Frontal cortex (tissue), 3 donors: ENCODE measurements at regions not wholly inside any gene's neighbourhood (a gene's known extent, or its start where the extent isn't known, plus 50 kb on each side); places are given as distances from the start of the nearest gene placed in this dataset.
"Not testable (repeated sequence)": the region's sequence is repeated elsewhere in the genome, so short reads cannot be mapped to it uniquely, and the experiment has no call there.

Experiments
- DNase-seq, 2 donors: peaks; one replicate each; pipeline ENCODE4 v3.0.0; 2012; ENCODE audit warnings: low spot score in 2 of 2
- FAIRE-seq: peaks from 2 replicates; lab custom pipeline; 2012; peaks lifted over from hg19 to GRCh38; lab: Jason Lieb, UNC
- donor health status: control.
- donor health status: control.
- donor health status: control.

- no peak for FAIRE-seq
- no peak for DNase-seq
These were observed 196.0 kb downstream of the KCNS3 start for GRCh38 chr2:18074476-18074875.

DNA sequence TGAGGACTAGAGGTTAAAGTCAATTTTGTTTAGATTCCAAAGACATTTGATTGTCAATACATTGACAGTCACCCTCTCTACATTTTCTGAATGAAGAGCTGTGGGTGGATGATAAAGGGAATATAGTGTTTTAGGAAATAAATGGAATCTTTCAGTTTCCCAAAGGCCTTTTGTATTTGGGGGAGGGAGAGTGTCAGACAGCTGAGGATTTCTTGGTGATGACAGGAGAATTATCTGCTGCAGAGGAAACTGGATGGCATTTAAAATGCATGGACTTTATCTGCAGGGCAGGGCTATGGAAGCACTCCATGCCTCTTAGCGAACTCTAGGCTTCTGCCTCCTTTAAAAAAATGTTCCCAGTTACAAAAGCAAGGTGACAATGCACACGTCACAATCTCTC lies 195.1 kb downstream of the KCNS3 start:
- DNase-seq (no peak), FAIRE-seq (no peak)

DNA sequence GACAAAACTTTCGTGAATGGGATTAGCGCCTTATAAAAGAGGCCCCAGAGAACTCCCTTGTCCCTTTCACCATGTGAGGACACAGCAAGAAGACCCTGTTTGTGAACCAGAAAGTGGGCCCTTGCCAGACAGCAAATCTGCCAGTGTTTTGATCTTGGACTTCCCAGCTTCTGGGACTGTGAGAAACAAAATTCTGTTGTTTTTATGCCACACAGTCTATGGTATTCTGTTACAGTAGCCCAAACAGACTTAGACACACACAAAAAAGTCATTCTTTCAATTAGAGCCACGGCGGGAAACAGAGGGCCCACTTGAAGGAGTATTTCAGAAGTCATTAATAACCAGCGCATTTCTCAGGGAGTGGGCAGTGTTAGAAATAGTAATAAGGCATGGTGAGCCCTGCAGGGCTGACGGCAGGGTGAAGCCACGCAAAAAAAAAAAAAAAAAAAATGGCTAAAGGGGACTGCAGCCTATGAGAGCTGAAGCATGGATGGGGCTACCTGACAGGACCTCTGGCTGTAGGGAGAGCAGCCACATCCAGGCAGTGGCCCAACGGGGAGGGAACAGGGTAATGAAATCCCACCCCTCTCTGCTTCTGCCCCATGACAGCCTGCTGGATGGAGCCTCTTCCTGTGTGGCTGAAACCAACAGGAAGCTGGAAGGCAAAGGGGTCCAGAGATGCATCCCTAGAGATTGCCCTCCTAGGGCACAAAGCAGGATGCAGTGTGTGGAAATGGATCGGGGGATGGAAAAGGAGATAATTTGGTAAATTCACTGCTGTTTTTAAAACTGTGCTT lies 189.3 kb downstream of the KCNS3 start:
- no peak for DNase-seq
- no peak for FAIRE-seq

- FAIRE-seq, result no peak
- DNase-seq, result no peak
These were observed 188.4 kb downstream of the KCNS3 start for GRCh38 chr2:18066894-18067293.

- DNase-seq, result no peak
- FAIRE-seq, result no peak
These were observed 187.6 kb downstream of the KCNS3 start for GRCh38 chr2:18066066-18066465.

DNA sequence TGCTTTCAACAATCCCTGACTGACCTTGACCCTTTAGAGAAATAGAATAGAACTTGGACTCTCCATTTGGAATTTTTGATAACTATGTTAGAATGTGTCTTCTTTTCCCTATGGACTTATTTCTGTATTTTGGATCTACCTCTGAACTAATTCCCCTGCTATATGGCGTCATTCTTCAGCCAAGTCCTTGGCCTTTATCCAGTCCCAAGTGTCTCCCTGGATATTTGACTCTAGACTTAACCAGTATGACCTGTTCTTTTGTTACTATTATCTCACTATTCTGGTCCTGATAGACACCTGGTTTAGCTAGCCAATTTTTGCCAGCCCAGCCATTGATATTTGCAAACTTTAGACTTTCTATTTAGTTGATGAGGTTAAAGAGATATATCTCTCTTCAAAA lies 186.8 kb downstream of the KCNS3 start:
- DNase-seq (no peak), FAIRE-seq (no peak)

DNA sequence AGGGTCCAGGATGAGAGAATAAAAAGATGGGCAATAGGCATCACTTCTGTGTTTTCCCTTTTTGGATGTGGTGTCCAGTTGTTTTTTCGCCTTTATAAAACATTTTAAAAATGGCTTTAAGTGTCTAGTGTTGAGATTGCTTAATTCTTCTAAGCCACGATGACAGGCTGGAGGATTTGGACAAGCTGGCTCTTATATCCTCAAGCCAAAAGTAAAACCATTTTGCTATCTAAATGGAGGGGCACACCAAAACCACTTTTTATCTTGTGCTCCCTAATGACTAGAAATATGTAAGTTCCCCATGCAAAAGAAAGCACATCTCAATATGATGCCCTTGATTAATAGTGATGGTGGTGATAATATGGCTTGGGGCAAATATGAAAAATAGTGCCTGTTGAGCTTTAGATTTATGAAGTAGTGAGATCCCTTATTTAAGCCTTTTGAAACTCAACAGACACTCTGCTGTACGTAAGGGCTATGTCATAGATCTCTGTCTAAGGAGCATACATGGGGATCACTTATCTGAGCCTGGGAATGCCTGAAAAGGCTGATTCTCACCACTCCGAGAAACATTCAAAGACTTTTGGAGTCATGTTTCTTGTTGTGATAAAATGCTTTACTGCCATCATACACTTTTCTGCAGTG lies 185.5 kb downstream of the KCNS3 start:
- DNase-seq (no peak), FAIRE-seq (no peak)

- FAIRE-seq, result no peak
- no peak for DNase-seq
These were observed 184.4 kb downstream of the KCNS3 start for GRCh38 chr2:18062892-18063291.

DNA sequence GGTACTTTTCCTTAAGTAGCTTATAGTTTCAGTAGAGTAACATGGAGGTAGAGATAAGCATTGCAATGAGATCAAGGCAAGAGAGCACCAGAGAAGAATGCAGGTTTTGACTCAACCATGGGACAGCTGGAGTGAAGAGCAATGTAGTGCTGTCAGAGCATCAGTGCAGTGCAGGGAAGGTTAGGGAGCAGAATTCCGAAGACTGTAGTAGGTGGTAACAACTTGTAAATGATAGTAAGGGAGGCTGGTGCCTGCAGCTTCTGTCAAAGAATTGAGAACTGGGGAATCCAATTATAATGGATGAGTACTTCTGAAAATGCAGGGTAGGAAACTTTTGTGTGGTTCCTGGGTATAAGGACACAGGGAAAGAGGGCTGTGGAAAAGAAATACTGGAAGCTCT lies 183.2 kb downstream of the KCNS3 start:
- FAIRE-seq (no peak), DNase-seq (no peak)

DNA sequence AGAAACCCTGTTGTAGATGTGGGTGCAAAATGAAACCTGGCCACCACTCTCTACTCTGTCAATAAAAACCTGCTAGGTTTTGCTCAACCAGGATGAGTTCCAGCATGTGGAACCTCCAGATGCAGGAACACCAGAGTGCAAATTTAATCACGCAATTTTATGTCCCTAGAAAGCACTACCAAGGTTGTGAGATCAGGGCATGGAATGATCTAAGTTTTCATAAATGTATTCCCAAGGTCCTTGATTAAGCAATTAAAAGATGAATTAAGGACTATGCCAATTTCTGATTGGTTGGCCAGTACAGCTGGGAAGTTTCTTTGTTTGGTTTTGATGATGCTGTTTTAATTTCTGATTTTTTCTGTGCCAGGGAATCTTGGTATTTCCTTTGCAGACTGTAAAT lies 179.2 kb downstream of the KCNS3 start:
- no peak for FAIRE-seq

GRCh38 chr2:18055290-18055689 lies 176.8 kb downstream of the KCNS3 start:
- DNase-seq, result no peak
- FAIRE-seq, result no peak

More for the DNA sequence above, 179.2 kb downstream of the KCNS3 start:
- no peak for DNase-seq

- no peak for DNase-seq
- no peak for FAIRE-seq
These were observed 171.5 kb downstream of the KCNS3 start for GRCh38 chr2:18050001-18050400.

- DNase-seq (no peak), FAIRE-seq (no peak)
These were observed 170.9 kb downstream of the KCNS3 start for GRCh38 chr2:18049325-18049724.

DNA sequence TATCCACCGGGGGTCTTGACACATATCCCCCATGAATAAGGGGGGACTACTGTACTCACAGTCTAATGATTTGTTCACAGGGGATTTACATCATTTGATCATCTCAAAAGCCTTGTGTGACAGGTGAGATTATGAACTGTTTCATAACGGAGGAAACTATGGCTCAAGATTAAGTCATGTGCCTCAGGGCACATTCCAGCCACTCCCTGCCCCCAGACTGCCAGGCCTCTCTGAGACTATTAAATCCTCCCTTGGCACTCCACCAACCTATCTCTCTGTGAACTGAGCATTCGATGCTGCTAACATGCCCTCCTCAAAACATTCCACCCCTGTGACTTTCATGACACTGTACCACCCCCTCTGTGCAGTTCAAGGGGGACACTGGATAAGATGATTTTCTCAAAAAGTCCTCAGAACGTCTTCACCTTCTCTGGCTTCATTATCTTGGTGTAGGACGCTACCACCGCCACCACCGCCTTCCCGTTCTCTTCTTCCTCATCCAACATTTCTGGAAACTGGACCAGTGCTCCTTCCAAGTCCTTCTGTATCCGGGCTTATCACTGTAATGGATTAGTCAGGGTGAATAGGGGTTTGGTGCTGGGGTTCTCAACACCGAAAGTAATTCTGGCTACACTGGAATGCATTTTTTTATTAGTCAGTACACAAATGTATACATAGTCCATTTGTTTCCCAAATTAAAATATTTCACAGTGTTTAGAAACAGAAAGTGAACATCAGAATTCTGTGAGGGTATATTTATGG lies 169.6 kb downstream of the KCNS3 start:
- no peak for DNase-seq
- no peak for FAIRE-seq

GRCh38 chr2:18047213-18047611 lies 168.7 kb downstream of the KCNS3 start:
- FAIRE-seq (no peak), DNase-seq (no peak)

GRCh38 chr2:18046558-18047212 lies 168.2 kb downstream of the KCNS3 start:
- no peak for FAIRE-seq
- DNase-seq, result no peak

- FAIRE-seq (no peak), DNase-seq (no peak)
These were observed 167.6 kb downstream of the KCNS3 start for GRCh38 chr2:18046017-18046416.

GRCh38 chr2:18045230-18045629 lies 166.8 kb downstream of the KCNS3 start:
- no peak for FAIRE-seq
- no peak for DNase-seq

DNA sequence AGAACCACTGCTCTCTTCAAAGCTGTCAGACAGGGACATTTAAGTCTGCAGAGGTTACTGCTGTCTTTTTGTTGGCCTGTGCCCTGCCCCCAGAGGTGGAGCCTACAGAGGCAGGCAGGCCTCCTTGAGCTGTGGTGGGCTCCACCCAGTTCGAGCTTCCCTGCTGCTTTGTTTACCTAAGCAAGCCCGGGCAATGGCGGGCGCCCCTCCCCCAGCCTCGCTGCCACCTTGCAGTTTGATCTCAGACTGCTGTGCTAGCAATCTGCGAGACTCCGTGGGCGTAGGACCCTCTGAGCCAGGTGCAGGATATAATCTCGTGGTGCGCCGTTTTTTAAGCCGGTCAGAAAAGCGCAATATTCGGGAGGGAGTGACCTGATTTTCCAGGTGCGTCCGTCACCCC lies 138.9 kb downstream of the KCNS3 start:
- FAIRE-seq, DNase-seq: not testable (repeated sequence)

DNA sequence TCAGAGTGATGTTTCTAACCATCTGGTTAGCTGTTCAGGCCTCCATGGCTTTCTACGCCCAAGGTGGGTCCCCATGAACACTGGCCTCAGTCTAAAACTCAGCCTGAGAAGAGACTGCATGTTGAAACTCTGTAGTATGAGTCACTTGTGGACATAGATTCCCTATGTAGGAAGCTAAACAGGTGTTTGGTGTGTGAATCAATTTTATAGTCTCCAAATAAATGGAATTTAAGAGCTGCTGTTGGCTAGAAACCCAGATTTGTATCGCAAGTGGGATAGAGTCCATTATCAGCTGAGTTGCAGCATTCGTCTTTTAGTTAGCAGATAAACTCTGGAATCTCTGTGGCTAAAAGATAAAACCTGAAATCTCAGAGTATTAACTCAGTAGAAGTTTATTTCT lies 131.4 kb downstream of the KCNS3 start:
- DNase-seq, result no peak
- no peak for FAIRE-seq
